ENCODE measurements at regions not wholly inside any gene's neighbourhood (a gene's known extent, or its start where the extent isn't known, plus 50 kb on each side); places are given as distances from the start of the nearest gene placed in this dataset.

GRCh38 chr13:99907038-99907437 is 64.5 kb downstream of the ZIC5 start:
- TF ChIP-seq, protein P1, sequence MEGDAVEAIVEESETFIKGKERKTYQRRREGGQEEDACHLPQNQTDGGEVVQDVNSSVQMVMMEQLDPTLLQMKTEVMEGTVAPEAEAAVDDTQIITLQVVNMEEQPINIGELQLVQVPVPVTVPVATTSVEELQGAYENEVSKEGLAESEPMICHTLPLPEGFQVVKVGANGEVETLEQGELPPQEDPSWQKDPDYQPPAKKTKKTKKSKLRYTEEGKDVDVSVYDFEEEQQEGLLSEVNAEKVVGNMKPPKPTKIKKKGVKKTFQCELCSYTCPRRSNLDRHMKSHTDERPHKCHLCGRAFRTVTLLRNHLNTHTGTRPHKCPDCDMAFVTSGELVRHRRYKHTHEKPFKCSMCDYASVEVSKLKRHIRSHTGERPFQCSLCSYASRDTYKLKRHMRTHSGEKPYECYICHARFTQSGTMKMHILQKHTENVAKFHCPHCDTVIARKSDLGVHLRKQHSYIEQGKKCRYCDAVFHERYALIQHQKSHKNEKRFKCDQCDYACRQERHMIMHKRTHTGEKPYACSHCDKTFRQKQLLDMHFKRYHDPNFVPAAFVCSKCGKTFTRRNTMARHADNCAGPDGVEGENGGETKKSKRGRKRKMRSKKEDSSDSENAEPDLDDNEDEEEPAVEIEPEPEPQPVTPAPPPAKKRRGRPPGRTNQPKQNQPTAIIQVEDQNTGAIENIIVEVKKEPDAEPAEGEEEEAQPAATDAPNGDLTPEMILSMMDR (conservative IDR thresholded peaks at IDR 0.05; ENCODE audit: low read length) = no peak
- no peak for TF ChIP-seq EZH2phosphoT487 (IDR thresholded peaks at IDR 0.05; ENCODE audit: borderline replicate concordance)

All from Loucy (cell line).